ENCODE measurements at regions not wholly inside any gene's neighbourhood (a gene's known extent, or its start where the extent isn't known, plus 50 kb on each side); places are given as distances from the start of the nearest gene placed in this dataset.

- DNase-seq (ENCODE audit: low read depth, low spot score), result no peak
Observed at GRCh38 chr6:145445674-145446073, 289.6 kb downstream of the EPM2A start.

- DNase-seq (ENCODE audit: low read depth, low spot score), result no peak
Observed at GRCh38 chr6:145451029-145451428, 284.3 kb downstream of the EPM2A start.

- DNase-seq (ENCODE audit: low read depth, low spot score), result no peak
Observed at GRCh38 chr6:145453376-145453775, 281.9 kb downstream of the EPM2A start.

GRCh38 chr6:145454006-145454405, 281.3 kb downstream of the EPM2A start:
- DNase-seq (ENCODE audit: low read depth, low spot score), result no peak

- DNase-seq (ENCODE audit: low read depth, low spot score), result no peak
Observed at GRCh38 chr6:145457556-145457955, 277.8 kb downstream of the EPM2A start.

- no peak for DNase-seq (ENCODE audit: low read depth, low spot score)
Observed at GRCh38 chr6:145468534-145468933, 266.8 kb downstream of the EPM2A start.

GRCh38 chr6:145469021-145469420, 266.3 kb downstream of the EPM2A start:
- DNase-seq (ENCODE audit: low read depth, low spot score), result no peak

- no peak for DNase-seq (ENCODE audit: low read depth, low spot score)
Observed at GRCh38 chr6:145475794-145476396, 259.4 kb downstream of the EPM2A start.

GRCh38 chr6:145480024-145480423, 255.3 kb downstream of the EPM2A start:
- DNase-seq (ENCODE audit: low read depth, low spot score), result no peak

- DNase-seq (ENCODE audit: low read depth, low spot score), result no peak
Observed at GRCh38 chr6:145483191-145483996, 251.9 kb downstream of the EPM2A start.

- DNase-seq (ENCODE audit: low read depth, low spot score), result no peak
Observed at GRCh38 chr6:145485288-145485687, 250.0 kb downstream of the EPM2A start.

- DNase-seq (ENCODE audit: low read depth, low spot score), result no peak
Observed at GRCh38 chr6:145486306-145486705, 249.0 kb downstream of the EPM2A start.

GRCh38 chr6:145489583-145489982, 245.7 kb downstream of the EPM2A start:
- DNase-seq (ENCODE audit: low read depth, low spot score), result no peak

- DNase-seq (ENCODE audit: low read depth, low spot score), result no peak
Observed at GRCh38 chr6:145490068-145490467, 245.3 kb downstream of the EPM2A start.

GRCh38 chr6:145491126-145491525, 244.2 kb downstream of the EPM2A start:
- no peak for DNase-seq (ENCODE audit: low read depth, low spot score)

GRCh38 chr6:145497006-145497405, 238.3 kb downstream of the EPM2A start:
- DNase-seq (ENCODE audit: low read depth, low spot score), result no peak

- no peak for DNase-seq (ENCODE audit: low read depth, low spot score)
Observed at GRCh38 chr6:145498425-145498824, 236.9 kb downstream of the EPM2A start.

GRCh38 chr6:145502416-145502815, 232.9 kb downstream of the EPM2A start:
- DNase-seq (ENCODE audit: low read depth, low spot score), result no peak

- DNase-seq (ENCODE audit: low read depth, low spot score), result no peak
Observed at GRCh38 chr6:145506136-145506535, 229.2 kb downstream of the EPM2A start.

- no peak for DNase-seq (ENCODE audit: low read depth, low spot score)
Observed at GRCh38 chr6:145506565-145506964, 228.8 kb downstream of the EPM2A start.

GRCh38 chr6:145507239-145507638, 228.1 kb downstream of the EPM2A start:
- DNase-seq (ENCODE audit: low read depth, low spot score), result no peak

GRCh38 chr6:145508107-145508506, 227.2 kb downstream of the EPM2A start:
- no peak for DNase-seq (ENCODE audit: low read depth, low spot score)

- no peak for DNase-seq (ENCODE audit: low read depth, low spot score)
Observed at GRCh38 chr6:145517492-145517891, 217.8 kb downstream of the EPM2A start.
